Activated CD8-positive, alpha-beta memory T cell treated with anti-CD3 and anti-CD28 coated beads, Interleukin-2, amount 50 U/mL, for 24 hours (primary cell): ENCODE measurements at regions not wholly inside any gene's neighbourhood (a gene's known extent, or its start where the extent isn't known, plus 50 kb on each side); places are given as distances from the start of the nearest gene placed in this dataset.

ENCODE experiments used
- DNase-seq: peaks from one replicate; pipeline ENCODE4 v3.0.0-alpha.2; 2020; ENCODE audit errors: extremely low read depth

DNA sequence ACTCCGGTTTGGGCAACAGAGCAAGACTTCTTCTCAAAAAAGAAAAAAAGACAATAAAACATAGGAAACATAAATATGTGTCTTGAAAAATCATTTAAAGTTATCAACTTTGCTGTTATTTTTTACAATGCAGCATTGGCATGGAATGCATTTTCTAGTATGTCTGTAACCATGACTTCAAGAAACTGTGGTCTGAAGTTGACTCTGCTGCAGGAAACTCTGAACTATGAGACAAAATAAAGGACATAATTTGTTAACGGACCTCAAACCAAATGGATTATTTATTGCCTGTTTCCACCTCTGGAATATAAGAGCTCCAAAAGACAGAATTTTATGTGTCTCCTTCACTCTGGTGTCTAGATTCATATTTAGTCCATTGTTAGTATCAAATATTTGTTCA is 79.1 kb downstream of the TRIB2 start:
- no peak for DNase-seq

DNA sequence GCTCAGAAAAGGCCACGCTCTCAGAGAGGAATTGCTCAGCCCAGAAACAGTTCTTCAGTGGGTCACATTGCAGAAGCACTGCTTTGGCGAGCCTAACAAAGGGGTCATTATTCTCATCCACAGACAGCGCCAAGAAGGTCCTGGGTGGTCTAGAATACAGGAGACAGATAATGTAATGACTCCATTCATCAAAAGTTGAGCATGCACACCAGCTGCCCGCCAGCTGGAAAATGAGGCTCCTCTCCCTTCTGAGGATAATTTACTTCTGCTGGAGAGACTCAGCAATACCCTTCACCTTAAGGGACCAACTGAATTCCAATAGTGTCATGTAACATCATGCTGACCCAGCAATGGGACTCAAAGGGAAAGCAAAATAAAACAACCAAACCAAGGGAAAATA is 79.9 kb downstream of the TRIB2 start:
- DNase-seq = no peak

DNA sequence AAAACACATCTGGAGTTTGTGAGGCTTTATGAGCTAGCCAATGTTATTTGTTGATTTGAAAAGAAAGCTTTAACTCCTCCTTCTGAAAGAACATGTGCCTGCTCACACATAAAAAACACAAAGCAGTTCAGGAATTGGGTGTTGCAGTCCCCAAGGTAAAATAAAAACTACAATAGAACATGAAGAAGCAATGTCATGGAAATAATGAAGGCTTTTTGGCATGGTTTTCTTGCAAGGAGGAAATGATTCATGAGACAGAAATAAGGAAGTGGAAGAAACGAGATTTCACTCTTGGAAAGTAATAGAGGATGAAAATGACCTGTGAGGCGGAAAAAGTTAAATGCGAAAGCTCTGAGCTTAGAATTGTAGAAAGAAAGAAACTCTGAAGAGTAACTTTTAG is 81.1 kb downstream of the TRIB2 start:
- DNase-seq = no peak

DNA sequence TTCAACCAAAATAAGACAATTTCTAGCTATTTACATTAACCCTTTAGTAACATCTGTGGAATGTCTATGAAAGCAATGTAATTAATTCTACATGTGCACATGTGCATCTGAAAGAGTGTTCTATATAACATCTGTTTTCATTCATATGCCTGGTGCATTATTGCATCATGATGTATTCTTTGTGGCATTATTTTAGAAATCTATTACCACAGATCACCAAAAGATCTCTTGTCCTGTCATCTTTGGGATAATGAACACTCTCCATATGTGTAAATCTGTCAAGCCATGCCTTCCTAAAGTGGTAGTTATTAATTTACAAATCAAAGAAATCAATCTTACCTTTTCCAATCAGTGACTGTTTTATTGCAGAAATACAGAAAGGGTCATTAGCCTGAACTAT is 86.9 kb downstream of the TRIB2 start:
- no peak for DNase-seq

DNA sequence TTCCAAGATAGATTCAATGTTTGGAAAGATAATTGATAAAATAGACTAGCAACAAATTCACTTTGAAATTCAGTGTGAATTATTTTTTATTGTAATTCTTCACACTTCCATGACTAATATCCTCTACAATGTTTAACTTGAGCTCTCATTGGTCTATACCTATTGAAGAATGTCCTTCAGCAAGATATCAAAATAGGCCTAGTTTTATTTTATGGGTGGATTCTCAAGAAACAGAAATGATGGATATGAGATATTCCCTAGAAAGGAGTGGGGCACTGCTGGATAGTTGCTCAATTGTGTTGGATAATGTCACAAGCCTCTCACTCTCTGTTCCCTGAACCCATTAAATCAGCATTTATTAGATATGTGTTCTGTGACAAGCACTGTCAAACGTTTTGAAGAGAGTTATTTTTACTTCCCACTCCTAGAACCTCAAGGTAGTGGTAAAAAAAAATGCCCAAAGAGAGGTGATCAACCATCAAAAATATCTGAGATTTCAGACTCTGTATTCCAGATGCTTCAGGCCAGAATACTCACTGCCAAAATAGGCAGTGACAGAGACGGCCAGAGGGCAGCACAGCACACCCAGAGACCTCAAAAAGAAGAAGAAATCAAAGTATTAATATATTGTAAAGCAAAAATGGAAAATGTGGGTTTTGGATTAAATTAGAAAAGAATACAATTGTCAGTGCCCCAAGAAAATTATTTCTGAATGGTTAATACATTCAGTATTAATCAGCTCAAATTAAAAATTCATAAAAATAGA is 87.5 kb downstream of the TRIB2 start:
- DNase-seq = no peak

DNA sequence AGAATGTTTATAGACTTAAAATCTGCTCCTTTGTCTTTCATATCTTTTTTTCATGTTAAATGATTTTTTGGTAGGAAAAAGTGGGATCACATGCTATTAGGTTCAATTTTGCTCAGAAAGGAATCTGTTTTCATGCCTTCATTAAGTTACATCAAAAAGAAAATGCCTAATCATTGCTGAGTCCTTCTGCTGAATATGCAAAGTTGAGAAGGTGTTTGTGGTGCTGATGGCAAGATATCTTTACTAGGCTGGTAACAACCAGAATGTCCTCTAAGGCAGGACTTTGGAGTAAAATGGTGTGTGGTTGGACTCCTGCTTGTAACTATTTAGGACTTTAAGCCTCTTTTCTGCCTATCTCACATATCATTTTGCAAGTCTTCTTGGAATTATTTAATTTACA is 88.3 kb downstream of the TRIB2 start:
- DNase-seq = no peak

DNA sequence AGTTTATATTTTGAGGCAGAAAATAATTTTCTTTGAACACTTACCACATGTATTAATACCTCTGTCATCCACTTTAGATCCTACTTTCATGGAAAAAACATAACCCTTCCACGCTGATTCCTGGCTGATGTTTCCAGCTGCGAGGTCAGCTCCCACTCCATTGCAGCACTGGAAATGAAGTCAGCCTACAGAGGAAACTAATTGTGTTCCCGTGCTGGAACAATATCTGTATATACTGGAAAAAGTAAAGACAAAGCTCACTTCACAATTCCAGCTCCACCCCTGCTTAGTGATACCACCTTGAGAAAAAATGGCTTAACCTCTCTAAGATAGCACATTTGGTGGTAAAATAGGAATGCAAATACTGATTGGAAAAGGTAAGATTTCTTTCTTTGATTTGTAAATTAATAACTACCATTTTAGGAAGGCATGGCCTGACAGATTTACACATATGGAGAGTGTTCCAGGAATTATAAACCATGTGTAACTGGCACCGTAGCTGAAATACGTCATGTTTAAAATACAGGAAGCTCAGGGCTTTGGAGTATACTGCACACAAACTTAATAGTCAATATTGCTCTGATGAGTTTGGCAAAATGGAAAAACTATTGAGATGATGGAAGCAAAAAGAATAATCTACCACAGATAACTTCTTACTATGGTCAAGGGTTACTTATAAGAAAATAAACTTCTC is 90.0 kb downstream of the TRIB2 start:
- DNase-seq = no peak

DNA sequence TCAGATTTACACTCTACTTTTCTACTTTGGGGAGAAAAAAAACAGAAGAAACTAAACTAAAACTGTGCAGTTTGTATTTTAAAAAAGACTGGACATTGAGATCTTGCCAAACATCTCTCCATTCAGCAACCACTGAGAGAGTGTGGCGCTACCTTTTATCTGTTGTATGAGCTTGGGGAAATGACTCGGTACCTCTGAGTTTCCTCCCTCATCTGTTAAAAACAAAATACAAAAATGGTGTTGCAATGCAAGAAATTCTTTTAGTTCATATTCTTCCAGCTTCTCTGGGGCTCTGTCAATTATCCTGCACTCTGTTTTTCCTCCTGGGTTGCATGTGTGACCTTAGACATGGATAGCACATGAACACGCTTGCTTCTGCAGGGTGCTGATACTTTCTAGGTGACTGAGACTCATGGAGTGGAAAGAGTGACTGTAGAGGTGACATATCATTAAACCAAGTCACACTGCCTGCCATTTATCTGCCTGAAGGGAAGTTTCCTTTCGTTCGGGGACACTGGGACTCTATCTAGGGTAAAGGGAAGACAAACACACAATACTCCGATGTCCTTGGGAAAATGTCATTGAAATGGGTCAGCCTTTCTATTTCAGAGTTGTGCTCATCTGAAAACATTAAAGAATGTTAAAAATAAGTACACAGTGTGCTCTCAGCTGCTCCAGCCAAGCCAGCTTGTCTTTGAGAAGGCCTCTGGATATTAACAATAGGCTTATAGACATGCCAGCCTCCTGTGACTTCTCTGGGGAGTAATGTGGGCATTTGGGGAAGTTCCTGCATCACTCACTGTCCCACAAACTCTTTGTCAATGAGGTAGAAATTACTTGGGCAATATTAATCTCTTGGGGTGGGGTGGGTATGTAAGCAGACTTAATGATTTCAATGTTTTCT is 91.4 kb downstream of the TRIB2 start:
- DNase-seq = no peak

DNA sequence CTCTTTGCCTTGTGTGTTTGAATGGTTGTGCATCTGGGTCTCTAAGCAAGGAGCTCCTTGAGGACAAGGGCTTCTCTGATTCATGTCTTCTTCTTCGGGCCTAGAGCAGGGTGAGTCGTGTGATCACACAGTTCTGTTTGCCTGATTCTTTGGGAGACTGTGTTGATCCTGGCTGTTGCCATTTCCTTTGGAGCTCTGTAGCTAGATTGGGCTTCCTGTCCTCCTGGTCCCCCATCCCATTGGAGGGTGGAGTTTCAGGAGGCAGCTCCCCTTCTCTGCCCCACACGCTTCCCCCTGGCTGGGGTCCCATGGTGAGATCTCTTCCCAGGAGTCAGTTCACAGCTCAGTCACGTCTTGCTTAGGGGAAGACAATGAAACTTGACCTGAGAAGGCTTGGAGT is 92.8 kb downstream of the TRIB2 start:
- no peak for DNase-seq

DNA sequence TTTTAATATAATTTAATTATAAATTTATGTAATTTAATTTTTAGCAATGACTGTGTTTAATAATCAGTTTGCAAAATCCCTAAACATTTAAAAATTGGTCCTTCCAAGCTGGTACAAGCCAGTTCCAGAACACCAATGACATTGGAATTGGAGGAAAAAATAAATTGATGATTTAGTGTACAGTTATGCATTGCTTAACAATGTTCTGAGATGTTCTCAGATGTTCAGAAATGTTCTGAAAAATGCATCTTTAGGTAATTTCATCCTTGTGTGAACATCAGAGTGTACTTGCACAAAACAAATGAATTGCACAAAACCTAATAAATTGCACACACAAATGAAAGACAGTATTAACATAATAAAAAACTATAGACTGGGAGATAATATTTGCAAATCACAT is 95.2 kb downstream of the TRIB2 start:
- no peak for DNase-seq

DNA sequence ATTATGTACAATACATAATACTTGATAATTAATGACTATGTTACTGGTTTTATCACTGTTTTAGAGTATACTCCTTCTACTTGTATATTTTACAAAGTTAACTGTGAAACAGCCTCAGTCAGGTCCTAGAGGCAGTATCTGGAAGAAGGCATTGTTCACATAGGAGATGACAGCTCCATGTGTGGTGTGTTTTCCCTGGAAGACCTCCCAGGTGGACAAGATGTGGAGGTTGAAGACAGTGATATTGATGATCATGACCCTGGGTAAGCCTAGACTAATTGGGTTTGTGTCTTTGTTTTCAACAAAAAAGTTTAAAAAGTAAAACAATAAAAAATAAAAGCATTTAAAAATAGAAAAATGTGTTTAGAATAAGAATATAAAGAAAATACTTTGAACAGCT is 96.4 kb downstream of the TRIB2 start:
- DNase-seq = no peak

DNA sequence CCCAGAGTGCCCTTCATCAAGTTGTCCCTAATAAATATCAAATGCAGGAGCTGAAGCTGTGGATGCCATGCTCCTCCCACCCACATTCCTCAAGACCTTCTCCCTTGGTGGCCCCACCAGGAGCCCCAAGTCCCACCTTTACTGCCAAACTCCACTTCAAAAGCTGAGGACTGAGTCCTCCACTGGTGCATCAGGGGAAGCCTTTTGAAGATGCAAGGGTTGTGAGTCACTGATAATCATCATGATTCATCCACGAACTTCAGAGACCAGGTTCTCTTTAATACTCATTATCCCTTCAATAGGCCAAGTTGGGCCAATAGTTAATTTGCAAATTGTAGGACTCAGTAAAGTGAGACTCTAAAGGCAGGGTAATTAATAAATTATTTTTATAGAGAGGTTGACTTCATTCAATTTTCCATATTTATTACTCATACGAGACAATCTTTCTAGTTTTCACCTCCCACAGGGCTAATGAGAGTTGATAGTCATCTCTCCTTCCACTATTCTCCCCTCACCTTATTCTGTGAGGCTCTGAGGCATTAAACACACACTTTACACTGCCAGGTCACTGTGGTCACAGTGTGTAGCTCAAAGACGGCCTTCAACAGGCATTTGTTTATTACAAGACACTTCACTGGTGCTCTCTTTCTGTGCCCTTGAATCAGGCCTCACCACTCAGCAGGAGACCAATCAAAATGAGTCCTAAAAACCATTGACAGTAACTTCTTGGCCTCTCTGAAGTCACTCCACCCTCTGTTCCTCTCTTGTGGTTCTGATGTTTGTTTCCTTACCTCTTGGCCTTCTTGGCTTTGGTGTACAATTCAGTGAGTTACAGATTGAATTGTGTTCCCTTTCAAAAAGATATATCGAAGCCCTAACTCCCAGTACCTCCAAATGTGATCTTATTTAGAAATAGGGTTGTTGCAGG is 99.9 kb downstream of the TRIB2 start:
- no peak for DNase-seq

DNA sequence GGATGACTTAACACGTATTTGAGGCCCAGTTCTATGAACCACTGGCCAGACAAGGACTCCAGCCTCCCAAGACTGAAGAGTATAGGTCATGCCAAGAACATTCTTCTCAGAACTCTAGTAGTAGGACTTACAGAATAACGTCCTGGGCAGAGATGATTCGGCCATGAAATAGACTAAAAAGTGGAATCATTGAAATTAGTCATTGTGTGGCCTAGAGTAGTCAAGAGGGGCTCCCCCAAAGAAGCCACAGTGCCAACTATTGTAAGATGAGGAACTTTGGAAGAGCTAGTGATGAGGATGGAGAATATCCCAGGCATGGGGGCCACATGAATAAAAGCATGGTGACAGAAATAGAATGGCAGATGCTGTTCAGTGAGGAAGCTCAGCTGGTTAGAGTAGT is 101.1 kb downstream of the TRIB2 start:
- DNase-seq = no peak

DNA sequence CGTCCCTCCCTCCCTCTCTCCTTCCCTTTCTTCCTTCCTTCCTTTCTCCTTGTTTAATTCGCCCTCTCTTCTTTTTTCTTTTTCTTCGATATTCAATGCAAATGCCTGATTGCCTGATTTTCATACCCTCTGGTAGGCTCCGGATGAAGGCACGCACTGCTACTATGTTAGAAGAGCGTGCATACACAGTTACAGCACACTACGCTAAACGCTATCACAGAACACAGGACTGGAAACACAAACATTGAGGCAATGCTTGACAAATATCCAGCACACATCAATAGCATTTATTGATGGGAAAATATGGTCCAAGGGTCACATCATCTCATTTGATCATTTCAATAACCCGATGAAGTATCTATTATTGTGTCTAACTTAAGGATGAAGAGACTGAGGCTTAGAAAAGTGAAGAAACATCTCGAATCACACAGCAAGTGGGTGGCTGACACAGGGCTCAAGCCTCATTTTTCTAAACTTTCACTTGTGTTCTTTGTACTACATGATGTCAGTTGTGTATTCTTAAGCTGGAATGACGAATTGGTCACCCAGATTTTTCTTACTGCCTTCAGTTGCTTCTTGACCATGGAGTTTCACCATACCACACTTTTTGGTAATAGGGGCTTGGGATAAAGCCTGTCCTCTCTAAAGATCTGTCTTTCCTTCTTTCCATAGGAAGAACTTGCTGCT is 101.8 kb downstream of the TRIB2 start:
- no peak for DNase-seq

DNA sequence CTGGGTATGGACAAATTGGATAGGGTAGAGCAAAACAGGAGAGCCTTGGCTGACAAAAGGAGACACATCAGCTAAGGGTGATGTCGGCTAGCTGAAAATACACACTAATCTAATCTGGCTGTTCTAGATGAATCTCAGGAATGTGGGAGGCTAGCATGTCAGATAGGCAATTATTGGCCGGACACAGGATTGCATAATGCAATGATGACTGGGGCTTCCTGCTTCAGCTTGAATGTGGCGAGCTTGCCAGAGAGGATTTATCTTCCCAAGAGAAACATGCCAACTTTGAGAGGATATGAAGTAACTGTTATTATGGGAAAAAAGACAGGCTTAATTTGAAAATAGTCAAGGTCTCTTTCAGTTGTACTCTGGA is 102.4 kb downstream of the TRIB2 start:
- no peak for DNase-seq

DNA sequence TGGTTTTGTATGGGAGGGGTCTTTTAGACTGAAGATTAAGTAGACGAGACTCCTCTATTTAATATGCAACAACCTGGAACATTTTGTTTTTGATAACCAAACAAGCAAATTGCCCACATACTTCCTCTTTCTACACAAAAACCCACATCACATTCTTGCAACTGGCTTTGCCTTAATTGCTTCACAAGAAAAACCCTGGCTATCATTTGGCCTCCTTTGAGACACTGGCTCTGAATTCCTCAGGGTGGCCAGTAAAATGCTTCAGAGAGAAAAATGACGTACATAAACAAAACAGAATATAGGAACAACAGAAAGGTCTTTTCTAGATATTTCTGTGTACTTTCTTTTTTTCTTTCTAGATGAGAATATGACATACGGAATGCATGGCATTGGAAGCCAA is 103.0 kb downstream of the TRIB2 start:
- no peak for DNase-seq

DNA sequence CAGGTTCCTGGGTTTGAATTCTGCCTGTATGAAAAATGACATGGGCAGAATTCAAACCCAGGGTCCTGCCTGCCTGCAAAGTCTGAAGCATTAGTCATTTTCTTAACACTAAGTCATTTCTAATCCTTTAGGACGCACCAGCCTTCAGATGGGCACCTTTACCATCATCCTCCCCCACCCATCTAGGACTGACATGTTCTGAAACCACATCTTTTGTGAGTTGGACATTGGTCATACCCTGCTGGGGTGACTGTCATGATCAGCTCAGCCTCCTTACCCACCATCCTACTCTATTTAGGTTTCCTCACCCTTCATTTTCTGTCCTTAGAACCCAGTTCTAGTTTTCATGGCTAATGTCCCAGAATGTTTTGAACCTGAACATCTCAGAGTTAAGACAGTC is 104.9 kb downstream of the TRIB2 start:
- DNase-seq = no peak

DNA sequence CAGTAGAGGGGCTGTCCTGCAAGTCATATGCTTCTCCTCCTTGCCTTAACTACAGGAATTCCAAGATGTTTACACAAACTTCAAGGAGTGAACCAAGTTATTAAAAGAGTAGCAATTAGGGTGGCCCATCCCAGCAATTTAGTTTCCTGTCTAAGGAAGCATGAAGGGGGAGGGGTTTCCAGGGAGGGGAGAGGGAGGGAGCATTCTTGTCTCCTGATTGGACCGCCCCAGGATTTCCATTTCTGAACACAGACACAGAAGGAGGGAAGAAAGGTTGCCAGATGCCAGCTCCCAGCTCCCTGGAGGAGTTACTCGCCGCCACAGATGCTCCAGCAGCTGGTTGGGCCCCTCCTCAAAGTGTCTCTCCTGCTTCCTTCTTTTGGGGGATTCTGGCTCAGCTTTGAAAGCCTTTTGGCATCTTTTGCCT is 107.6 kb downstream of the TRIB2 start:
- no peak for DNase-seq

DNA sequence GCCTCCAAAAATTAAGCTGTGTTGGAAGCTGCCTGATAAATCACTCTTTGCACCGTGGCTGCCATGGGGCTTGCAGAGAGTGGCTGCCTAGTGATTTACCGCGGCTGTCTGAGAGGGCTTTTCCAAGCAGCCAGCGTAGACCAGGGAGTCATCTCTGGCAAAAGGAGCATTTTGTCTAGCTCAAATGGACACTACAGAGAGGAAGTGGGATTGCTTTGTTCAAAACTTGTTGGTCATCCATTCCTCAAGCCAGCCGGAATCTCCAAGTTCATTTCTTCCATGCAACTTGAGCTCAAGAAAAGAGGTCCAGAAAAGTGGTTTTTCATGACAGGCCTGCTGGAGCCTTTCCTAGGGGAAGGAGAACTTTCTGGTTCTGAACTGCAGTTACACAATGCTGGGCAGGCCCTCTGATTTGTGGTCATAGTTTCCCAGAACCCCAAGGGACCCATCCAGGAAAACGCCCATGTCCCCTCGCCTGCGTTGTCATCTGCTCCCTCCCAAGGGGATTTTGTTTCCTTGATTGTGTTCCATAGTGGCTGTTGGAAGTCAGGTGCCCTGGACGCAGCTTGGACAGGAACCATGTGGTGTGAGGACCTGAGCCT is 108.1 kb downstream of the TRIB2 start:
- no peak for DNase-seq

DNA sequence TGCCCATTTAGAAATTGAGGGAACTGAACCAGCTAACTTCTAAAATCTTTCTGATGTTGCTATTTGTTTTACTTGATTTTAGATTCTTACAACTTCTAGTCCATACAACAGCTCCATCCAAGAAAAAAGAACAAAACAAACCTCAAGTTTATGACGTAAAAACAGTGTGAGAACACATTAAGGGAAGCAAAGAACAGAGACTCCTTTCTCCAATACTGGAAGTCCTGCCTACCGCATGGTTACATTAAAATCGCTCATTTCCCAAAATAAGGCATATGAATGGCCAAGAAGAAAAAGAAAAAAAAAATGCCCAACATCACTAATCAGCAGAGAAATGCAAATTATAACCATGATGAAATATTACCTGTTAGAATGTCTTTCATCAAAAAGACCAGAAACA is 110.0 kb downstream of the TRIB2 start:
- DNase-seq = no peak

DNA sequence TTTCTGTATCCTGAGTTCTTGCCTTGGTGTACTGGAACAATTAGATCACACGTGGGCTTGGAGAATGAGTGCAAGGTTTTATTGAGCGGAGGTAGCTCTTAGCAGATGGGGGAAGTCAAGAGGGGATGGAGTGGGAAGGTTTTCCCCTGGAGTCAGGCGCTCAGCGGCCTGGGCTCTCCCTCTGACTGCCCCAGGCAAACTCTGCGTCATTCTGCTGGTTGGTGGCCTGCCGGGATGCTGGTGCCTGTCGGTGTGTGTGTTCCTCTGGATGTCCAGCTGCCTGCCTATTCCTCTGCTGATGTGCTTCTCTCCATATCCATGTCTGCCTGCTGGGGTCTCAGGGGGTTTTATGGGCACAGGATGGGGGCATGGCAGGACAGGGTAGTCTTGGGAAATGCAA is 111.0 kb downstream of the TRIB2 start:
- DNase-seq = no peak
